GM18867 (cell line): ENCODE measurements at regions not wholly inside any gene's neighbourhood (a gene's known extent, or its start where the extent isn't known, plus 50 kb on each side); places are given as distances from the start of the nearest gene placed in this dataset.

Source experiments
- ATAC-seq: cut with Tn5 transposase; IDR thresholded peaks from one replicate; pipeline ENCODE4 v1.9.1; 2021; ENCODE audit warnings: mild to moderate bottlenecking, moderate library complexity; ENCODE audit not compliant: unreplicated experiment

DNA sequence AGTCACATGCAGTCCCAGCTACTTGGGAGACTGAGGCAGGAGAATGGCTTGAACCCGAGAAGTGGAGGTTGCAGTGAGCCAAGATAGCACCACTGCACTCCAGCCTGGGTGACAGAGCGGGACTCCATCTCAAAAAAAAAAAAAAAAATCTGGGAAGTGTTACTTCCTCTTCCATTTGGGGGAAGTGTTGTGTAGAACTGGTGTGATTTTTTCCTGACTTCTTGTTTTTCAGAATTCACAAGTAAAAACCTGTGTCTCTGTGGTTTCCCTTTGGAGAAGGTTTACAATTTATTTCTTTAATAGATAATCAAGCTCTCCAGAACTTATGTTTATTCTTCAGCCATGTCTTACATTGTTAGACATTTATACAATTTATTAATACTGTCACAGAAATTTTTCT, 396.1 kb downstream of the BRD1 start:
- ATAC-seq, result no peak

DNA sequence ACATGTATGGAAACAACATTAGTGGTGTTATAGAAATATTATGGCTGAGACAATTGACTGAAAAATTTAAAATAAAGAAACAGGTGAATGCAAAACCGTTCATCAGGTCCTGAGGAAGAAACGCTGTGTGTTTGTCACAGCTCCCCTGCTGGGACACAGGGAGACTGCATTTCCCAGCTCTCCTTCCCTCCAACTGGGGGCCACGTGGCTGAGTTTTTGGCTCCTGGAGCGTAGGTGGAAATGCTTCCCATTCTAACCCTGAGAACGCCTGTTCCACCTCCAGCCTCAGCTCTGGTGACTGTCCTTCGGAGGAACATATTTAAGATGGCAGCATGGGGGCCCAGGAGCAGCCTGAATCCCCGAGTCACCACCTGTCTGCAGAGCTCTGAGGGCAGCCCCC, 398.6 kb downstream of the BRD1 start:
- ATAC-seq, result no peak

DNA sequence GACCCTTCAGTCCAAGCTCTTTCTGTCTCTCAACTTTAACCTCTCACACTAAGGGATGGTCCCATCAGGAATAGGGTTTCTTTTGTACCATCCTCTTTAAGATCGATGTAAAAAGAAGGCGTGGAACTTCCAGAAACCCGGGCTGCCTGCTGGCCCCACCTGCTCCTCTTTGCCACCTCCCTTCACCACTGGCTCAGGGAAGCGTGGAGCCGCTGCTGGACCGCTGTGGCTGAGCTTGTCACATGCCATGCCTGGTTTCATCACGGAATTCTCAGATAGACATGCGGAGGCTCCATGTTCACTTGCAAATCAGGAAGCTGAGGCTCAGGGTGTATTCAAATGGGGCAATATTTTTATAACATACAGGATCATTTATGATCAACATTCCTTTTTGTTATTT, 399.7 kb downstream of the BRD1 start:
- ATAC-seq, result no peak

DNA sequence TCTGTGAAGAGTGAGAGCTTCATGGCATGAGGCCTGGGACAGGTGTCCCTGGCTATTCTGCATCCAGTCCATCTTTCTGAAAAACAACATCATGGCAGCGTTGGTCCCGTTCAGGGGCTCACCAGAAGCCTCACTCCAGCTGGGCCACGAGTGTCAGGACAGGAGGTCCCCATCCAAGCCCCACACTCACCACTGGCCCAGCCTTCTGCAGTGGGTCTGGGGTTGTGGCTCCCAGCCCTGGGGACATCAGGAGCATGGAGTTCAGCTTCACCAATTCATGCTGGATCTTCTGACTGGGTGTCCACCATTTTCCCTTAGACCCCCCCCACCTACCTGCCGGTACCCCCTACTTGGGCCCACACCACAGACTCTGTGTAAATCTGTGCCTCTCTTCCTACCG, 400.3 kb downstream of the BRD1 start:
- ATAC-seq, result no peak

GRCh38 chr22:49426618-49427266, 400.9 kb downstream of the BRD1 start:
- no peak for ATAC-seq

GRCh38 chr22:49426098-49426497, 401.6 kb downstream of the BRD1 start:
- no peak for ATAC-seq

DNA sequence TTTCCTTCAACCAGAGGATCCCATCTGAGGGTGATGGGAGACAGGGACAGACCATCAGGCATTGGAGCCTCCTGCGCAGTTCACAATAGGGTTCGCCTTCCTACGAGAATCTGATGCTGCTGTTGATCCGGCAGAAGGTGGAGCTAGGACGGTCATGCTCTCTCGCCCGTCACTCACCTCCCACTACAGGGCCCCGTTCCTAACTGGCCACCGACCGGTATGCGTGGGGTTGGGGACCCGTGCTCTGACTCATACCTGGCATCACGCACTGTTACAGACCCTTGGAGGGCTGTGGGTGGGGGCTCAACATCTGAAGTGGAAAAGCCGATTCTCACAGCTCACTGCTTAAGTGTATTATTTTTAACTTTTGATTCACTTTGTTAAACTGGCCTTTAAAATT, 402.3 kb downstream of the BRD1 start:
- ATAC-seq, result no peak

DNA sequence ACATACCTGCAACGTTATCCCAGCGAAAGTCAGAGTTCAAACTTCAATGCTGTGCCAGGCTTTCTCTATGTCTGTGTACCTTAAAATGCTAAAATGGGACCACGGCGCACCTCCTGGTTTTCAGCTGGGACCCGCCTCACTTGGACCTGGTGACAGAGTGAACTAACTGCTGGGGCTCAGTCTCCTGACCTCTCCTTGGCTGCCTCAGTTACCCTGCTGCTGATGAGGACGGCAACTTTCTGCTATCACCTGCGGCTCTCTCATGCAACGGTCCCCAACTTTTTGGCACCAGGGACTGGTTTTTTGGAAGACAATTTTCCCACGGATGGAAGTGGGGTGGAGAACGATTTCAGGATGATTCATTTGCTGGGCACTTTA, 402.8 kb downstream of the BRD1 start:
- ATAC-seq, result no peak

DNA sequence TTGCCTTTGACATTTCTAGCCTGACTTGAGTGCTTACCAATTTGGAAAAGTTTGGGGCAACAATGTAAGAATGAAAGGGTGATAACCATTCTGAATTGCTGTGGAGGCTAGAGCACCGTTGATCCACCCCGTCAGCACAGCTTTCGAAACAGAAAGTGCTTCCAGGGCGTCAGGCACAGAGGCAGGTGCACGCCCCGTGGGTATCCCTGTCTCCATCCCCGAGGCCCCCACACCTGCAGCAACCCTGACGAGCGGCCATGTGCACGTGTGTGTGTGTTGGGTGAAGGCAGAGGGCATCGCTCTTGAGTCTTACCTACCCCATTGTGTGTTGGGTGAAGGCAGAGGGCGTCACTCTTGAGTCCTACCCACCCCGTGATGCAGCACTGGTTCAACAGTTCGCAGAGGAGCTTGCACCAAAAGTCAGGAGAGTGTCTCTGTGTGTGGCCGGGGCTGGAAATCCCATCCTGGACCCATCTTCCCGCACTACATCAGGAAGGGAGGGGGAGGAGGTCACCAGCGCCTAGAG, 404.5 kb downstream of the BRD1 start:
- ATAC-seq, result no peak

GRCh38 chr22:49422701-49423100, 405.0 kb downstream of the BRD1 start:
- ATAC-seq, result no peak

DNA sequence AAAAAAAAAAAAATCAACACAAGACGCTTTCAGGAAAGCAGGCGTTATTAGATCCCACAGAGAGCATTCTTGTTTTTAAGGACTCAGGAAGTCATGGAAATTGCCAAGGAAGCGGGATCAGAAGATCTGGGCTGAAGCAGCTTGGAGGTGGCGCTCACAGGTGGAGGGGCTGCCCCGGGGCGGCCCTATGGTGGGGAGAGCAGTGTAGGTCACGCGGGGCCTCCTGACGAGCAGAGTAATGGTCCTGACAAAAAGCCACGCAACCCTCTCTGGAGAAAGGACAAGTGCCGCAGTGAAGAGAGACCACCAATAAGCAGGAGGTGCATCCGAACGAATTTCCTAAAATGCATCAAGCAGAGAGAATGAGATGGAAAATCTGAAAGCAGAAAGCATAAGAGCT, 407.0 kb downstream of the BRD1 start:
- ATAC-seq, result no peak

DNA sequence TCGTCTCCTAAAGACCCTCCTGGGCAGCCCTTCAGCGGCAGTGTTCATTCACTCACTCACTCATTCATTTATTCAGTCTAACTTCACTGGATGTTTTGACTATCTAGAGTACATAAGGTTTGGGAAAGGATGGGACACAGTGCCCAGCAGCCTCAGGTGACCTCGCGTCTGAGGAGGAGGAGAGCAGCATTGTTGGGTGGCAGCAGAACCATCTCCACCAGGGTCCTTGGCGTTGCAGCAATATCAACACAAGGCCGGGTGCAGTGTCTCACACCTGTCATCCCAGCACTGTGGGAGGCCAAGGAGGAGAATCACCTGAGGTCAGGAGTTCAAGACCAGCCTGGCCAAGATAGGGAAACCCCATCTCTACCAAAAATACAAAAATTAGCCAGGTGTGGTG, 408.0 kb downstream of the BRD1 start:
- no peak for ATAC-seq

- no peak for ATAC-seq
Observed at GRCh38 chr22:49418943-49419342, 408.7 kb downstream of the BRD1 start.

DNA sequence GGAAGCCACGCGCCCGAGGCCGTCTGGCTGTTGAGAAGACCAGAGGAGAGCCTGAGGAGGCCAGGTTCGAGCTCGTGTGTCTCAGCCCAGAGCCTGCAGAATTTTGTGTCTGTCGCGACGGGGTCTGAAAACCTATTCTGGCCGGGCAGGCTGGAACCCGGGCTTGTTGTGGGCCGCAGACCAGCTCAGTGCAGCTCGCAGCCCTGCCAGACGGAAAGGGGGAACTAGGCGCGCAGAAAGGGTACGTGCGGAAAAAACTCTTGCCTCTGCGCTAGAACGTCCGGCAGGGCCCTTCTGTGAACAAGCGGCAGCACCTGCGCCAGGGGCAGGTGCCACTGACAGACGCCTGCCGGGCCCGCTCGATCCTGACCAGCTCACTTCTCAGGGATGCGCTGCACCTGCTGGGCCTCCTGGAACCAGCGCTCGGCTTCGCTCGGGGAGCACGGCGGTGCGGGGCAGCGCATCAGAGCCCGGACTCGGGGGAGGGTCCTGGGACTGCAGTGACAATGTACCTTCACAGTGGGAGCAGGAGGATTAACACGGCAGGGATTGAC, 409.3 kb downstream of the BRD1 start:
- no peak for ATAC-seq

DNA sequence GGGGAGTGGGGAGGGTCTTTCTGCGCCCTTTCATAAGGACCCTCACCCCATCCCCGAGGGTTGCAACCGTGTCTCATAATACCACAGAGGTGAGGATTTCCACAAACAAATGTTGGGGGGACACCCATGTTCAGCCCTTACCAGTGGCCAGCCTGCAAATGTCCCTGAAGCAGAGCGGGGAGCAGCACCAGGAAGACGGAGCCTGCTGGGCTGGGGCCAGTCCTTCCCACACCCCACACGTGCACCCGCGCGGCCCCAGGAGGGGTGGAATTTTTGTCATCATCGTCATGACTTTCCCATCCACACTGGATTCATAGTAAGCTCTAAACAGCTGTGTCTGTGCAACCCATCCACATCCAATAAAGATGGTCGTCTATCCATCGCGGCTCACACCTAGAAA, 409.8 kb downstream of the BRD1 start:
- no peak for ATAC-seq

- no peak for ATAC-seq
Observed at GRCh38 chr22:49417326-49417725, 410.3 kb downstream of the BRD1 start.

GRCh38 chr22:49415151-49415951, 412.3 kb downstream of the BRD1 start:
- ATAC-seq, result no peak

GRCh38 chr22:49413551-49413950, 414.1 kb downstream of the BRD1 start:
- no peak for ATAC-seq

- no peak for ATAC-seq
Observed at GRCh38 chr22:49413146-49413545, 414.5 kb downstream of the BRD1 start.

- ATAC-seq, result no peak
Observed at GRCh38 chr22:49412236-49412635, 415.4 kb downstream of the BRD1 start.

DNA sequence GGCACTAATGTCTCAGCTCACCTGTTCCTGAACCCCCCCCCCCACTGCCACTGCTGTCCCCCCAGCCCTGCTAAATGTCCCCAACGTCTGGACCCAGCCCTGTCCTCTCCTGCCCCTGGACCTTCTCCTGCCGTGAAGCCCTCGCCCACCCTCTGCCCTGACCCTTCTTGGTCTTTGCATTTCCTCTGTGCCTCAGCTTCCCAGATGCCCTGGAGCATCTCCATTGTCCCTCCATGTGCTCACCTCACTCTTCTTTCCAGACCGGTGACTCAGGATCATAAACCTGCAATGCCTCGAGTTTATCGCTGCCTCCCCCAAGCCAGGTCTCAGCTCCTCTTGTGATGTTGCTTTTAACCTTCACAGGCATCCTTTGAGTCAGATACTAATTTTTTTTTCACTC, 416.4 kb downstream of the BRD1 start:
- no peak for ATAC-seq
